SU-DHL-6 (cell line): ENCODE measurements at regions not wholly inside any gene's neighbourhood (a gene's known extent, or its start where the extent isn't known, plus 50 kb on each side); places are given as distances from the start of the nearest gene placed in this dataset.

Experiments
- EZH2phosphoT487 ChIP-seq: fragments of 200-600 bp; sonication (generic), shearing (Covaris generic); conservative IDR thresholded peaks from 2 replicates; pipeline ENCODE4 v1.6.1; 2018; ENCODE audit warnings: mild to moderate bottlenecking, antibody characterized with exemption, low read length, moderate library complexity, mixed read lengths
- TF ChIP-seq, protein P1 (sequence below): fragments of 200-600 bp; sonication (generic); IDR thresholded peaks from one replicate; pipeline ENCODE4 v1.5.1; 2017; ENCODE audit warnings: antibody characterized with exemption, mild to moderate bottlenecking, low read length, moderate library complexity; ENCODE audit not compliant: insufficient read depth, poor library complexity, severe bottlenecking

DNA sequence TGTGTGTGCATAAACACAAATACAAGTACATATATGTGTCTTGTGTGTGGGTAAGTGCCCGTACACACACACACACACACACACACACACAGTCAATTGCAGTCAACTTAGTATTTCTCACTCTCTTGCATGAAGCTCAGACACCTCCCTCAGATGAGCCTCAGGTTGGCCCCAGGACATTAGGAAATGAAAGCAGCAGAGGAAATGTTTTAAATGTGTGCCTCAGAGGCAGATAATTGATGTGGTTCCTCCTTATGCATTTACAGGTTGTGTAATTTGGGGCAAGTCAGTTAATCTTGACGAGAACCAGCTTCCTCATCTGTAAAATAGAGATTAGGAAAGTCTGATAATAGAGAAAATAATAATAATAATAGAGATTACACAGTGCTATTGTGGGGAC lies 814.0 kb upstream of the ID2 start:
- TF ChIP-seq, protein P1, sequence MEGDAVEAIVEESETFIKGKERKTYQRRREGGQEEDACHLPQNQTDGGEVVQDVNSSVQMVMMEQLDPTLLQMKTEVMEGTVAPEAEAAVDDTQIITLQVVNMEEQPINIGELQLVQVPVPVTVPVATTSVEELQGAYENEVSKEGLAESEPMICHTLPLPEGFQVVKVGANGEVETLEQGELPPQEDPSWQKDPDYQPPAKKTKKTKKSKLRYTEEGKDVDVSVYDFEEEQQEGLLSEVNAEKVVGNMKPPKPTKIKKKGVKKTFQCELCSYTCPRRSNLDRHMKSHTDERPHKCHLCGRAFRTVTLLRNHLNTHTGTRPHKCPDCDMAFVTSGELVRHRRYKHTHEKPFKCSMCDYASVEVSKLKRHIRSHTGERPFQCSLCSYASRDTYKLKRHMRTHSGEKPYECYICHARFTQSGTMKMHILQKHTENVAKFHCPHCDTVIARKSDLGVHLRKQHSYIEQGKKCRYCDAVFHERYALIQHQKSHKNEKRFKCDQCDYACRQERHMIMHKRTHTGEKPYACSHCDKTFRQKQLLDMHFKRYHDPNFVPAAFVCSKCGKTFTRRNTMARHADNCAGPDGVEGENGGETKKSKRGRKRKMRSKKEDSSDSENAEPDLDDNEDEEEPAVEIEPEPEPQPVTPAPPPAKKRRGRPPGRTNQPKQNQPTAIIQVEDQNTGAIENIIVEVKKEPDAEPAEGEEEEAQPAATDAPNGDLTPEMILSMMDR = no peak
- TF ChIP-seq EZH2phosphoT487 = no peak
